GM23338 (cell line): ENCODE measurements at regions not wholly inside any gene's neighbourhood (a gene's known extent, or its start where the extent isn't known, plus 50 kb on each side); places are given as distances from the start of the nearest gene placed in this dataset.

ENCODE experiments used
- CREB1 ChIP-seq: fragments of 250-450 bp; sonication (Bioruptor Pico); IDR thresholded peaks from 2 replicates; pipeline ENCODE4 v1.5.0; 2020; ENCODE audit warnings: low read depth, mild to moderate bottlenecking, moderate library complexity
- CTCF ChIP-seq, 2 experiments: fragments of 200-600 bp in 1 of 2; sonication (generic) in 1 of 2; conservative IDR thresholded peaks; 2 replicates each; pipeline versions ENCODE4 v1.5.1 to v1.6.1; 2016 to 2017; ENCODE audit warnings: antibody characterized with exemption in 2 of 2, low read depth in 2 of 2, mild to moderate bottlenecking in 2 of 2, moderate library complexity in 1 of 2
- ETS1 ChIP-seq: IDR thresholded peaks from 2 replicates; pipeline ENCODE4 v1.6.1; 2016; ENCODE audit warnings: antibody characterized with exemption
- EZH2 ChIP-seq: fragments of 200-600 bp; sonication (generic); IDR thresholded peaks from one replicate; pipeline ENCODE4 v1.8.0; 2017; ENCODE audit warnings: antibody characterized with exemption, mild to moderate bottlenecking, low read depth; ENCODE audit not compliant: unreplicated experiment
- EZH2phosphoT487 ChIP-seq: fragments of 200-600 bp; sonication (generic); IDR thresholded peaks from one replicate; pipeline ENCODE4 v1.8.1; 2018; ENCODE audit warnings: antibody characterized with exemption; ENCODE audit not compliant: unreplicated experiment
- JUNB ChIP-seq: IDR thresholded peaks from one replicate; pipeline ENCODE4 v1.6.1; 2016; ENCODE audit warnings: antibody characterized with exemption; ENCODE audit not compliant: unreplicated experiment
- NANOG ChIP-seq: IDR thresholded peaks from 2 replicates; pipeline ENCODE4 v1.6.1; 2016; ENCODE audit warnings: antibody characterized with exemption, borderline replicate concordance
- POLR2AphosphoS5 ChIP-seq: IDR thresholded peaks from 2 replicates; pipeline ENCODE4 v1.6.1; 2016; ENCODE audit warnings: antibody characterized with exemption, low read depth
- ZNF331 ChIP-seq: fragments of 250-450 bp; sonication (Bioruptor Pico); IDR thresholded peaks from 2 replicates; pipeline ENCODE4 v1.5.0; 2020; ENCODE audit warnings: low read depth, mild to moderate bottlenecking, moderate library complexity
- ZNF462 ChIP-seq: fragments of 250-450 bp; sonication (Bioruptor Pico); IDR thresholded peaks from 2 replicates; pipeline ENCODE4 v1.5.0; 2020; ENCODE audit warnings: mild to moderate bottlenecking, moderate library complexity
- TF ChIP-seq, protein P1 (sequence below): IDR thresholded peaks from one replicate; pipeline ENCODE4 v1.6.1; 2018; ENCODE audit warnings: antibody characterized with exemption; ENCODE audit not compliant: unreplicated experiment

DNA sequence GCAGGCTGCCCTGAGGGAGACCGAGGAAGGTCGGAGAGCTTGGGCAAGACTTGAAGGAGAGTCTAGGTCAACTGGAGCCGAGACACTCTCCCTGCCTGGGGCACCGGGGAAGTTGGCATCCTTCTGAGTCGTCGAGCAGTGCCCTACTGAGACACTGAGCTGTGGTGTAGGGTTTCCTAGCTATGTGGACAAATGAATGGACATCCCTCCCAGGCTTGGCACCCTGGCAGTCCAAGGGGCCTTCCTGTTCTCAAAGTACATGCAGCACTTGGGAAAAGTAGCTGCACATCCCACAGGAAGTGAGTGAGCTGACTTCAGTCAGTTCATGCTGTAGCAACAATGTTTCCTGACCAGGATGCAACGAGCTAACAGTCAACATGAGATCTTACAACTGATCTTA lies 57.2 kb upstream of the INPP5A start:
- TF ChIP-seq CTCF (conservative IDR thresholded peaks at IDR 0.05; ENCODE audit: low read depth in 2 of 2) (no peak), EZH2 (no peak), EZH2phosphoT487 (no peak), JUNB (no peak), POLR2AphosphoS5 (no peak), CREB1 (CRISPR knock-in tag) (no peak), ETS1 (no peak), ZNF331 (no peak), NANOG (no peak), ZNF462 (CRISPR knock-in tag) (no peak)
- TF ChIP-seq, protein P1, sequence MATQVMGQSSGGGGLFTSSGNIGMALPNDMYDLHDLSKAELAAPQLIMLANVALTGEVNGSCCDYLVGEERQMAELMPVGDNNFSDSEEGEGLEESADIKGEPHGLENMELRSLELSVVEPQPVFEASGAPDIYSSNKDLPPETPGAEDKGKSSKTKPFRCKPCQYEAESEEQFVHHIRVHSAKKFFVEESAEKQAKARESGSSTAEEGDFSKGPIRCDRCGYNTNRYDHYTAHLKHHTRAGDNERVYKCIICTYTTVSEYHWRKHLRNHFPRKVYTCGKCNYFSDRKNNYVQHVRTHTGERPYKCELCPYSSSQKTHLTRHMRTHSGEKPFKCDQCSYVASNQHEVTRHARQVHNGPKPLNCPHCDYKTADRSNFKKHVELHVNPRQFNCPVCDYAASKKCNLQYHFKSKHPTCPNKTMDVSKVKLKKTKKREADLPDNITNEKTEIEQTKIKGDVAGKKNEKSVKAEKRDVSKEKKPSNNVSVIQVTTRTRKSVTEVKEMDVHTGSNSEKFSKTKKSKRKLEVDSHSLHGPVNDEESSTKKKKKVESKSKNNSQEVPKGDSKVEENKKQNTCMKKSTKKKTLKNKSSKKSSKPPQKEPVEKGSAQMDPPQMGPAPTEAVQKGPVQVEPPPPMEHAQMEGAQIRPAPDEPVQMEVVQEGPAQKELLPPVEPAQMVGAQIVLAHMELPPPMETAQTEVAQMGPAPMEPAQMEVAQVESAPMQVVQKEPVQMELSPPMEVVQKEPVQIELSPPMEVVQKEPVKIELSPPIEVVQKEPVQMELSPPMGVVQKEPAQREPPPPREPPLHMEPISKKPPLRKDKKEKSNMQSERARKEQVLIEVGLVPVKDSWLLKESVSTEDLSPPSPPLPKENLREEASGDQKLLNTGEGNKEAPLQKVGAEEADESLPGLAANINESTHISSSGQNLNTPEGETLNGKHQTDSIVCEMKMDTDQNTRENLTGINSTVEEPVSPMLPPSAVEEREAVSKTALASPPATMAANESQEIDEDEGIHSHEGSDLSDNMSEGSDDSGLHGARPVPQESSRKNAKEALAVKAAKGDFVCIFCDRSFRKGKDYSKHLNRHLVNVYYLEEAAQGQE, result no peak
